HCT116 (cell line): ENCODE measurements at regions not wholly inside any gene's neighbourhood (a gene's known extent, or its start where the extent isn't known, plus 50 kb on each side); places are given as distances from the start of the nearest gene placed in this dataset.

Experiments used
- ATAC-seq: fragments of 200-7000 bp; cut with Tn5 transposase; 2 replicates; pipeline ENCODE4 v1.9.1; 2020; ENCODE audit warnings: mild to moderate bottlenecking, moderate library complexity
- BruUV-seq: library from RNA; stranded (reverse); fragments of 400-500 nt; replicated peaks from 2 replicates; lab custom pipeline; 2021; lab: Mats Ljungman, UMichigan
- CTCF ChIA-PET: fragments of 300-600 bp; sonication (Branson Sonifier 250); formaldehyde crosslinking; loops from one replicate; lab custom pipeline; 2021; ENCODE audit warnings: antibody characterized with exemption; lab: Charles Lee
- POLR2A ChIA-PET: fragments of 300-600, 350-600 bp; sonication (Branson Sonifier 250); formaldehyde crosslinking; loops from one replicate; lab custom pipeline; 2021; ENCODE audit warnings: antibody characterized with exemption; lab: Charles Lee
- RAD21 ChIA-PET, 2 experiments: fragments of 300-600 bp; sonication (Branson Sonifier 250); formaldehyde crosslinking; loops; one replicate each; lab custom pipeline; 2023; ENCODE audit warnings: low total read pairs in 2 of 2; ENCODE audit not compliant: uncharacterized antibody in 2 of 2, unreplicated experiment in 2 of 2, low non-redundant PET in 1 of 2; lab: Charles Lee
- DNase-seq: peaks from one replicate; pipeline ENCODE4 v3.0.0-alpha.2; 2010; ENCODE audit warnings: low read depth, low spot score
- H2AFZ ChIP-seq: fragments of 200-600 bp; shearing (Covaris generic), sonication (generic); 2 replicates; pipeline ENCODE4 v1.6.1; 2017; ENCODE audit warnings: low read depth, mixed run types, mixed read lengths, antibody characterized with exemption, low read length; ENCODE audit not compliant: poor library complexity, severe bottlenecking
- H3K27ac ChIP-seq: 2 replicates; pipeline ENCODE4 v1.5.1; 2012; ENCODE audit warnings: low read depth, low read length
- H3K27me3 ChIP-seq: fragments of 200-600 bp; sonication (generic); 2 replicates; pipeline ENCODE4 v1.6.1; 2016; ENCODE audit warnings: mixed run types, low read length, mixed read lengths; ENCODE audit not compliant: insufficient read depth
- H3K36me3 ChIP-seq, 2 experiments: fragments of 200-500 bp in 1 of 2; fragments of 200-600 bp in 1 of 2; sonication (Bioruptor generic) in 1 of 2; sonication (generic) in 1 of 2; 2 replicates each; pipeline versions ENCODE4 v1.5.1 to v1.6.1; 2014 to 2016; ENCODE audit warnings: low read length in 2 of 2, inconsistent platforms in 1 of 2, mixed read lengths in 1 of 2, mixed run types in 1 of 2; ENCODE audit not compliant: insufficient read depth in 2 of 2, control insufficient read depth in 1 of 2
- H3K4me1 ChIP-seq, 2 experiments: fragments of 200-600 bp in 1 of 2; sonication (generic) in 1 of 2; 2 replicates each; pipeline versions ENCODE4 v1.5.1 to v1.6.1; 2012 to 2017; ENCODE audit warnings: low read length in 2 of 2, inconsistent platforms in 1 of 2, mild to moderate bottlenecking in 1 of 2, mixed read lengths in 1 of 2, mixed run types in 1 of 2, moderate library complexity in 1 of 2; ENCODE audit not compliant: insufficient read depth in 2 of 2, control insufficient read depth in 1 of 2
- H3K4me2 ChIP-seq: fragments of 200-600 bp; sonication (generic); 2 replicates; pipeline ENCODE4 v1.6.1; 2017; ENCODE audit warnings: mixed run types, low read length, mixed read lengths
- H3K4me3 ChIP-seq, 2 experiments: fragments of 200-600 bp in 1 of 2; sonication (generic) in 1 of 2; replicated peaks in 1 of 2; 2 replicates each; pipeline ENCODE4 v1.5.1; 2011 to 2016; ENCODE audit warnings: low read length in 2 of 2, control low read depth in 1 of 2, low read depth in 1 of 2, mild to moderate bottlenecking in 1 of 2, mixed read lengths in 1 of 2, mixed run types in 1 of 2
- H3K79me2 ChIP-seq: fragments of 200-600 bp; sonication (generic); 2 replicates; pipeline ENCODE4 v1.6.1; 2017; ENCODE audit warnings: mild to moderate bottlenecking, mixed run types, low read length, moderate library complexity, mixed read lengths; ENCODE audit not compliant: insufficient read depth
- H3K9ac ChIP-seq: fragments of 200-600 bp; sonication (generic); 2 replicates; pipeline ENCODE4 v1.6.1; 2016; ENCODE audit warnings: low read length, mixed read lengths
- H3K9me2 ChIP-seq: fragments of 200-600 bp; sonication (generic), shearing (Covaris generic); 2 replicates; pipeline ENCODE4 v1.6.1; 2017; ENCODE audit warnings: mixed run types, mild to moderate bottlenecking, moderate library complexity; ENCODE audit not compliant: insufficient read depth
- H3K9me3 ChIP-seq, 2 experiments: fragments of 200-500 bp in 1 of 2; fragments of 200-600 bp in 1 of 2; sonication (Bioruptor generic) in 1 of 2; sonication (generic) in 1 of 2; 2 replicates each; pipeline ENCODE4 v1.6.1; 2014 to 2017; ENCODE audit warnings: low read length in 2 of 2, mixed read lengths in 2 of 2, inconsistent platforms in 1 of 2, low read depth in 1 of 2, mild to moderate bottlenecking in 1 of 2, mixed run types in 1 of 2, moderate library complexity in 1 of 2; ENCODE audit not compliant: control insufficient read depth in 1 of 2, insufficient read depth in 1 of 2
- H4K20me1 ChIP-seq: fragments of 200-600 bp; sonication (generic), shearing (Covaris generic); 2 replicates; pipeline ENCODE4 v1.6.1; 2017; ENCODE audit warnings: mixed run types, mild to moderate bottlenecking, moderate library complexity; ENCODE audit not compliant: insufficient read depth
- CEBPB ChIP-seq: IDR thresholded peaks from 2 replicates; pipeline ENCODE4 v1.6.1; 2012; ENCODE audit warnings: low read depth
- EZH2 ChIP-seq: fragments of 200-600 bp; sonication (generic); IDR thresholded peaks from 2 replicates; pipeline ENCODE4 v1.6.1; 2017; ENCODE audit warnings: antibody characterized with exemption, mixed run types
- EZH2phosphoT487 ChIP-seq: fragments of 200-600 bp; IDR thresholded peaks from 2 replicates; pipeline ENCODE4 v1.6.1; 2018; ENCODE audit warnings: antibody characterized with exemption, borderline replicate concordance
- JUND ChIP-seq: IDR thresholded peaks from 2 replicates; pipeline ENCODE4 v1.6.1; 2012
- REST ChIP-seq: IDR thresholded peaks from 2 replicates; pipeline ENCODE4 v1.6.1; 2012; ENCODE audit warnings: low read depth
- SP1 ChIP-seq: IDR thresholded peaks from 2 replicates; pipeline ENCODE4 v1.6.1; 2012; ENCODE audit warnings: low read depth
- SRF ChIP-seq: IDR thresholded peaks from 2 replicates; pipeline ENCODE4 v1.6.1; 2012; ENCODE audit warnings: low read depth
- TCF7L2 ChIP-seq: IDR thresholded peaks from 2 replicates; pipeline ENCODE4 v1.7.0; 2011; ENCODE audit warnings: borderline replicate concordance, inconsistent platforms; ENCODE audit not compliant: insufficient read depth, insufficient read length; ENCODE audit errors: extremely low read depth
- intact Hi-C: fragments of 100-400 bp; cut with micrococcal nuclease; formaldehyde crosslinking; loops from 2 replicates; pipeline ENCODE4 v1.10.0; 2022
- TF ChIP-seq, protein P1 (sequence below): IDR thresholded peaks from 2 replicates; pipeline ENCODE4 v1.6.1; 2012

GRCh38 chr7:90078921-90079320, 75.3 kb upstream of the STEAP1 start (continued):
- TF ChIP-seq REST (no peak), EZH2 (no peak)

GRCh38 chr7:90081621-90082020, 72.6 kb upstream of the STEAP1 start:
- Histone ChIP-seq H3K4me3 (no peak overlapping the region), H3K27me3 (0 out of 2 replicates have a peak, but pooled peaks cover 5% of the 10 kb centered on the region), H4K20me1 (no peaks in the 10 kb centered on the region), H3K9me3 (no peaks in the 10 kb centered on the region), H3K27ac (no peak overlapping the region), H3K36me3 (no peaks in the 10 kb centered on the region), H3K4me2 (no peak overlapping the region), H3K9me2 (no peaks in the 10 kb centered on the region), H3K9ac (no peak overlapping the region), H2AFZ (no peak overlapping the region), H3K4me1 (no peaks in the 10 kb centered on the region), H3K79me2 (no peaks in the 10 kb centered on the region)
- ATAC-seq (no peak), DNase-seq (no peak)
- CTCF ChIA-PET: no interaction called here
- RAD21 ChIA-PET: no interaction called here
- POLR2A ChIA-PET: no interaction called here
- no peak for TF ChIP-seq SP1
- TF ChIP-seq, protein P1, sequence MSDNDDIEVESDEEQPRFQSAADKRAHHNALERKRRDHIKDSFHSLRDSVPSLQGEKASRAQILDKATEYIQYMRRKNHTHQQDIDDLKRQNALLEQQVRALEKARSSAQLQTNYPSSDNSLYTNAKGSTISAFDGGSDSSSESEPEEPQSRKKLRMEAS: no peak
- no peak for TF ChIP-seq JUND
- TF ChIP-seq EZH2phosphoT487: no peak
- no peak for TF ChIP-seq SRF
- no peak for TF ChIP-seq CEBPB
- TF ChIP-seq EZH2: no peak
- no peak for TF ChIP-seq TCF7L2
- BruUV-seq: no TSS peak
- intact Hi-C loops: no loop called here
